ENCODE measurements at regions not wholly inside any gene's neighbourhood (a gene's known extent, or its start where the extent isn't known, plus 50 kb on each side); places are given as distances from the start of the nearest gene placed in this dataset.

DNA sequence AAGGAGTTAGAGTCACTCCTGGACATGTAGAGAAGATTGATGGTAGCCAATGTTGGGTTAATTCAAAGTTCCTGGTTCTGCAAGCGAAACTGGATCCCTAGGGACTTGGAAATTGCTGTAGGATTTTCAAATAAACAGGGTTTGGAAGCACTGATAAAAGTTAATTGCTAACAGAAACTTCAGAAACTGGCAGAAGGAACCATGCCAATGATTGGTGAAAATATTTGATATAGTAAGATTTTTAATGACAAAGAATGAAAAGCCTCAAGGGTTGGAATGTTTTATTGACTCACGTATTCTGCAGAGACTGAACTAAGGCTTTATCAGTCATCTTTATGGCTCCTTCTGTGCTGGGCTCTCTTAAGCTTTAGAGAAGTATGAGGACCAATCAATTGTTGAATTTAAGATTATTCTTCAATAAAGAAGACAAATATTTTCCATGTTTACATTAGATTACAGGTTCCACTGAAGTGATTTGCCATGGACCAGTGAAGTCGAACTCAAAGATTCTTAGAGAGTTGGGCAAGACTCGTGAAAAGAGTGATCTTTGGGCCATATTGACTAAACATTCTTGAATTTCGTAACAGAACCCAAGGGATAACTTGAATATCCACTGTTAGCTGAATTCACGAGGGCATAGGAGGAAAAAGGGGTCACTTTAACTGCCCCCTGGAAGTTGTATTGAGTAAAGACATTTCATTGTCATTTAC, 371.4 kb downstream of the HDGFL1 start:
- TF ChIP-seq EZH2phosphoT487 (IDR thresholded peaks at IDR 0.05; ENCODE audit: low read depth, severe bottlenecking, unreplicated experiment) (peak; percentile 81), CTCF (IDR thresholded peaks at IDR 0.05; ENCODE audit: poor library complexity) (no peak)
- Histone ChIP-seq H3K9me3 (ENCODE audit: low read depth) (no peaks in the 10 kb centered on the region), H4K20me1 (ENCODE audit: insufficient read depth, poor library complexity, severe bottlenecking) (no peaks in the 10 kb centered on the region), H3K36me3 (replicated peaks; ENCODE audit: insufficient read depth, low read depth) (no peaks in the 10 kb centered on the region), H3K4me1 (ENCODE audit: insufficient read depth) (no peaks in the 10 kb centered on the region), H3K27me3 (no peaks in the 10 kb centered on the region), H3K79me2 (no peaks in the 10 kb centered on the region), H3K27ac (peak overlapping the region; percentile 32), H3K9me2 (replicated peaks; ENCODE audit: insufficient read depth) (no peaks in the 10 kb centered on the region), H3K4me2 (peak overlapping the region; percentile 3), H3K4me3 (no peak overlapping the region), H2AFZ (no peak overlapping the region)
- 51% methylated on average over 6 of the region's 6 CpGs for WGBS (ENCODE audit: low lambda C conversion rate, missing lambda C conversion rate)
- DNase-seq (ENCODE audit: low spot score): no peak

DNA sequence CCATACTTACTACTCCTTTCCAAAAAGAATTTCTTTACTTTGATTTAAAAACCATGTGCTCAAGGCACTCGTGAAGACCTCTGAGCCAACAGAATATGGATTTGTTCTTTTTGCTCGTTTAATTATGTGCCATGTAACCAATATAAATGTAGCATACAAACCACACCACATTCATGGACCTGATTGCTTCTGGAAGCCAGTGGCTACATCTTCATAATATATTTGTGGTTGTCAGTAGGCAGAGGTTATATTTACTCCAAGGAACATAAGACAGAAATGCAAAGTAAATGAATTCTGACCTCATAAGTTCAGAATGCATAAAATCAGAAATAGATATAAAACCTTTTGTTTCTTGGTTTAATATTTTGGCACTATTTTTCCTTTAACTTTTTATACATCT, 373.0 kb downstream of the HDGFL1 start:
- H3K27me3 ChIP-seq: no peaks in the 10 kb centered on the region
- H3K36me3 ChIP-seq (replicated peaks; ENCODE audit: insufficient read depth, low read depth): no peaks in the 10 kb centered on the region
- no peak overlapping the region for H3K4me3 ChIP-seq
- DNase-seq (ENCODE audit: low spot score): no peak
- no peaks in the 10 kb centered on the region for H3K79me2 ChIP-seq
- no peak overlapping the region for H3K27ac ChIP-seq
- H2AFZ ChIP-seq: no peak overlapping the region
- no peaks in the 10 kb centered on the region for H3K4me1 ChIP-seq (ENCODE audit: insufficient read depth)
- no peaks in the 10 kb centered on the region for H3K9me3 ChIP-seq (ENCODE audit: low read depth)
- no peaks in the 10 kb centered on the region for H4K20me1 ChIP-seq (ENCODE audit: insufficient read depth, poor library complexity, severe bottlenecking)
- H3K4me2 ChIP-seq: no peak overlapping the region
- no peaks in the 10 kb centered on the region for H3K9me2 ChIP-seq (replicated peaks; ENCODE audit: insufficient read depth)
- WGBS (ENCODE audit: low lambda C conversion rate, missing lambda C conversion rate): 90% methylated on average over 2 of the region's 2 CpGs
- no peak for TF ChIP-seq CTCF (IDR thresholded peaks at IDR 0.05; ENCODE audit: poor library complexity)
- TF ChIP-seq EZH2phosphoT487 (IDR thresholded peaks at IDR 0.05; ENCODE audit: low read depth, severe bottlenecking, unreplicated experiment): no peak
- TF ChIP-seq EZH2 (IDR thresholded peaks at IDR 0.05; ENCODE audit: borderline replicate concordance): no peak

DNA sequence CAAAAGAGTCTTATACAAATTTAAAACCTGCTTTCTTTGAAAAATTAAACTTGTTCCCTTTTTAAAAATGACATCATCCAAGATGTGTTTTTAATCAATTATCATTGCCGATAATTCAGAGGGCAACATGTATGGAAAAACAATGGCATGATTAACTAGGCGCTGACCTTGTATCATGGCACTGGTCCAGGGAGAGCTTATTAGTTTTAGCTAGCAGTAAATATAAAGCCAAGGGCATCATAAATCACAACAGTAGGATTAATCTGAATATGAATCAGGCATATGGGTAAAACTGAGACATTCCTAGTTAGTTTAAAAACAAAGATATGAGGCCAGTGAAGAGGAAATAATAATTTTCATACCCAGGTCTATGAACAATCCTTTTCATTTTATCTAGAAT, 374.0 kb downstream of the HDGFL1 start:
- H3K27me3 ChIP-seq: no peaks in the 10 kb centered on the region
- no peaks in the 10 kb centered on the region for H3K9me2 ChIP-seq (replicated peaks; ENCODE audit: insufficient read depth)
- no peaks in the 10 kb centered on the region for H3K36me3 ChIP-seq (replicated peaks; ENCODE audit: insufficient read depth, low read depth)
- TF ChIP-seq EZH2 (IDR thresholded peaks at IDR 0.05; ENCODE audit: borderline replicate concordance): no peak
- TF ChIP-seq CTCF (IDR thresholded peaks at IDR 0.05; ENCODE audit: poor library complexity): no peak
- TF ChIP-seq EZH2phosphoT487 (IDR thresholded peaks at IDR 0.05; ENCODE audit: low read depth, severe bottlenecking, unreplicated experiment): no peak
- no peak overlapping the region for H3K4me3 ChIP-seq
- no peak overlapping the region for H3K27ac ChIP-seq
- no peaks in the 10 kb centered on the region for H3K79me2 ChIP-seq
- no peak overlapping the region for H3K4me2 ChIP-seq
- no peak for DNase-seq (ENCODE audit: low spot score)
- H4K20me1 ChIP-seq (ENCODE audit: insufficient read depth, poor library complexity, severe bottlenecking): no peaks in the 10 kb centered on the region
- no peaks in the 10 kb centered on the region for H3K4me1 ChIP-seq (ENCODE audit: insufficient read depth)
- no peak overlapping the region for H2AFZ ChIP-seq
- WGBS (ENCODE audit: low lambda C conversion rate, missing lambda C conversion rate): 79% methylated on average over 2 of the region's 2 CpGs
- no peaks in the 10 kb centered on the region for H3K9me3 ChIP-seq (ENCODE audit: low read depth)
